Osteoblast (primary cell): ENCODE measurements at regions not wholly inside any gene's neighbourhood (a gene's known extent, or its start where the extent isn't known, plus 50 kb on each side); places are given as distances from the start of the nearest gene placed in this dataset.

Experiments
- DNase-seq: peaks from one replicate; pipeline ENCODE4 v3.0.0; 2011; ENCODE audit warnings: low spot score, mixed read lengths; ENCODE audit not compliant: insufficient read length; ENCODE audit errors: missing footprints
- H2AFZ ChIP-seq: 2 replicates; pipeline ENCODE4 v1.6.0; 2011; ENCODE audit warnings: mild to moderate bottlenecking, low read length
- H3K27ac ChIP-seq: 2 replicates; pipeline ENCODE4 v1.5.1; 2011; ENCODE audit warnings: mild to moderate bottlenecking, low read depth, low read length, moderate library complexity
- H3K27me3 ChIP-seq: 2 replicates; pipeline ENCODE4 v1.6.0; 2012; ENCODE audit warnings: mild to moderate bottlenecking, control low read depth, inconsistent platforms, low read length, moderate library complexity; ENCODE audit not compliant: insufficient read depth
- H3K36me3 ChIP-seq: 2 replicates; pipeline ENCODE4 v1.5.1; 2011; ENCODE audit warnings: mild to moderate bottlenecking, low read length, control low read depth, moderate library complexity; ENCODE audit not compliant: insufficient read depth
- H3K4me1 ChIP-seq: 2 replicates; pipeline ENCODE4 v1.5.1; 2011; ENCODE audit warnings: mild to moderate bottlenecking, low read length, control low read depth, moderate library complexity; ENCODE audit not compliant: insufficient read depth
- H3K4me2 ChIP-seq: 2 replicates; pipeline ENCODE4 v1.6.0; 2011; ENCODE audit warnings: mild to moderate bottlenecking, low read length; ENCODE audit not compliant: insufficient read depth
- H3K4me3 ChIP-seq: fragments of 200-600 bp; sonication (generic); 3 replicates; pipeline ENCODE4 v1.5.1; 2012; ENCODE audit warnings: mild to moderate bottlenecking, low read length, inconsistent platforms; ENCODE audit not compliant: insufficient read depth
- H3K79me2 ChIP-seq: 2 replicates; pipeline ENCODE4 v1.6.0; 2012; ENCODE audit warnings: mild to moderate bottlenecking, low read length, control low read depth, inconsistent platforms; ENCODE audit not compliant: insufficient read depth
- H3K9me3 ChIP-seq: 2 replicates; pipeline ENCODE4 v1.5.1; 2011; ENCODE audit warnings: low read depth, low read length, control low read depth
- H4K20me1 ChIP-seq: 2 replicates; pipeline ENCODE4 v1.6.0; 2012; ENCODE audit warnings: mild to moderate bottlenecking, low read length, control low read depth; ENCODE audit not compliant: insufficient read depth
- TF ChIP-seq, protein P1 (sequence below): IDR thresholded peaks from 2 replicates; pipeline ENCODE4 v1.5.1; 2011; ENCODE audit warnings: mild to moderate bottlenecking, low read depth, low read length, moderate library complexity; ENCODE audit errors: extremely low read depth

DNA sequence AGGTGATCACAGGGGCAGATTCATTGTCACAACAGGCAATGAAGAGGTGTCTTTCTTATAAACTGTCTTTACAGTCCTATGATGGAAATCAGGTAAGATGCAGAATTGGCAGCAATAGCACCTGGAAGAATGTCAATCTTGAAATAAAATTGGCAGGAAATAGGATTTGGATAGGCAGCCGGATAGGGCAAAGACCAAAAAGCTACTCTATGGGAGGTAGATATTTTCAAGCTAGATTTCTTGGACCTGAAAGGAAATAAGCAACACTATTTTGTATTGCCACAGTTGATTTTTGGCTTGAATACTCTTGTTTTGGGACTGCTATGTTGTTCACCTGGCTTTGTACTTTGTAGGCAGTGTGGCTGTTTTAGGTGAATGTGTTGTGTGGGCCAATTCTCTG lies 314.2 kb downstream of the SLC7A11 start:
- Histone ChIP-seq H3K79me2 (no peaks in the 10 kb centered on the region), H3K27me3 (no peaks in the 10 kb centered on the region), H2AFZ (no peak overlapping the region), H3K27ac (no peak overlapping the region), H3K4me1 (no peaks in the 10 kb centered on the region), H3K4me3 (no peak overlapping the region), H3K4me2 (no peak overlapping the region), H3K9me3 (no peaks in the 10 kb centered on the region), H4K20me1 (no peaks in the 10 kb centered on the region), H3K36me3 (no peaks in the 10 kb centered on the region)
- TF ChIP-seq, protein P1, sequence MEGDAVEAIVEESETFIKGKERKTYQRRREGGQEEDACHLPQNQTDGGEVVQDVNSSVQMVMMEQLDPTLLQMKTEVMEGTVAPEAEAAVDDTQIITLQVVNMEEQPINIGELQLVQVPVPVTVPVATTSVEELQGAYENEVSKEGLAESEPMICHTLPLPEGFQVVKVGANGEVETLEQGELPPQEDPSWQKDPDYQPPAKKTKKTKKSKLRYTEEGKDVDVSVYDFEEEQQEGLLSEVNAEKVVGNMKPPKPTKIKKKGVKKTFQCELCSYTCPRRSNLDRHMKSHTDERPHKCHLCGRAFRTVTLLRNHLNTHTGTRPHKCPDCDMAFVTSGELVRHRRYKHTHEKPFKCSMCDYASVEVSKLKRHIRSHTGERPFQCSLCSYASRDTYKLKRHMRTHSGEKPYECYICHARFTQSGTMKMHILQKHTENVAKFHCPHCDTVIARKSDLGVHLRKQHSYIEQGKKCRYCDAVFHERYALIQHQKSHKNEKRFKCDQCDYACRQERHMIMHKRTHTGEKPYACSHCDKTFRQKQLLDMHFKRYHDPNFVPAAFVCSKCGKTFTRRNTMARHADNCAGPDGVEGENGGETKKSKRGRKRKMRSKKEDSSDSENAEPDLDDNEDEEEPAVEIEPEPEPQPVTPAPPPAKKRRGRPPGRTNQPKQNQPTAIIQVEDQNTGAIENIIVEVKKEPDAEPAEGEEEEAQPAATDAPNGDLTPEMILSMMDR = no peak
- DNase-seq = no peak

DNA sequence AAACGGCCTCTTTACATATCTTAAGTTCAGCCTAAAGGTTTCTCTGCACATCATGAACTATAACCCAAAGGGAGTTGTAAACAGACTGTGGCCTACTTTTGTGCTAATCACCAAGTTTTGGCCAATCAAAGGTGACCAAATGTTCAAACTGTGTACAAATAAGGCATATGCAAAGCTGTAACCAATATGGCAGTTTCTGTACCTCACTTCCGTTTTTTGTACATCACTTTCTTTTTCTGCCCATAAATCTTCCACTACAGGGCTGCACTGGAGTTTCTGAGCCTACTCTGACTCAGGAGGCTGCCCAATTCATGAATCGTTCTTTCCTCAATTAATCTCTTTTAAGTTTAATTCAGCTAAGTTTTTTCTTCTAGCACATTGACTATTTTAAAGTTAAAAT lies 318.7 kb downstream of the SLC7A11 start:
- Histone ChIP-seq H3K79me2 (no peaks in the 10 kb centered on the region), H3K9me3 (no peaks in the 10 kb centered on the region), H3K4me3 (no peak overlapping the region), H3K4me2 (no peak overlapping the region), H3K4me1 (no peaks in the 10 kb centered on the region), H4K20me1 (no peaks in the 10 kb centered on the region), H3K27ac (no peak overlapping the region), H2AFZ (no peak overlapping the region), H3K36me3 (no peaks in the 10 kb centered on the region), H3K27me3 (peaks cover 4% of the 10 kb centered on the region)
- no peak for DNase-seq
- TF ChIP-seq, protein P1 = no peak

DNA sequence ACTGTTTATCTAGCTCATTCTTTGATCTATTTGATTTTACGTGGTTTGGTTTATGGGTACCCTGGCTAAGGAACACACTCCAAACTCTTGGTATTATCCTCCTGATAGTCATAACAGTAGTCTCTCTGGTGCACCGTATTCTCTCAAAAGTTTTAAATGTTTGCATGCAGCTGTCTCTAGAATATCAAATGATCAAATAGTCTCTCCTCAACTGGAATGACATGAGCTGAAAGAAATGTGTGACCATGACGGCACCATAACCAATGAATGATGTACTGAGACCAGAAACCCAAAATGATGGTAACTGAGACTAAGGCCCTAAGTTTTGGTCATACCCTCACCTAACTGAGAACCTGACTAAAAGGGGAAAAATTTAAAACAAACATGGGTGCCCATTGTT lies 319.4 kb downstream of the SLC7A11 start:
- Histone ChIP-seq H3K27me3 (peaks cover 4% of the 10 kb centered on the region), H3K9me3 (no peaks in the 10 kb centered on the region), H3K79me2 (no peaks in the 10 kb centered on the region), H3K4me3 (no peak overlapping the region), H2AFZ (peak overlapping the region; percentile 12), H4K20me1 (no peaks in the 10 kb centered on the region), H3K4me1 (no peaks in the 10 kb centered on the region), H3K27ac (no peak overlapping the region), H3K36me3 (no peaks in the 10 kb centered on the region), H3K4me2 (no peak overlapping the region)
- no peak for DNase-seq
- TF ChIP-seq, protein P1 = no peak

DNA sequence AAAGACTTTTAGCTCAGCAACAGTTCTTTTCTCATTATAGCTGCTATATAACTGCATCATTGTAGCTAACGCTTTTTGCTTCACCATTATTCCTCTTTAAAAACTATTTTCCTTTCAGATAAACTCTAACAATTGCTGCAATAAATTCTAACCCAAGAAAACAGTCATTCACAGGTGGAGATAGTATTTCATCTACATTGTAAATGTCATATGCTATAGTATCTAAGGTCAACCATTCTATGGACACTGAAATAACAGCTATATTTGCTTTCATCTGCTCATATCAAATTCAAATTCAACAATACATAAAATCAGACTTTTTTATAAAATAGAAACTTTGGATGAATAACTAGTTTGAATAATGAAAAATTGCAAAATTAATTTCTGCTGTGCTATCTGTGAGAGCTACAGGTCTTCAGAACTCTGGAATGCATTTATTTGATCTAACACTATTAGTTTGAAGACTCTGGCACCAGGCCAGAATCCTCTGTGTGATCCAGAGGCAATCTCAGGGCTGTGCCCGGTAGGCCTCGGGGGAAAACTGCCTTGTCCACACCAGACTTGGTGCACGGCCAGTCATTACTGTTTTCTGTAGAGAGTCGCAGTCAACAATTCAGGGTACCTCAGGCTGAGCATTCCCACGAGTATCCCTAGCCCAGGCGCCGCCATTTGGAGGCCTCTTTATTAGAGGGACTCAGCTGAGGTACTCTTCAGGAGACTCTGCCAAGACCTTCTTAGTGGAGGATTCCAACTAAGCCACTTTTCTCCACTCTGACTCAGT lies 332.4 kb downstream of the SLC7A11 start:
- Histone ChIP-seq H3K79me2 (no peaks in the 10 kb centered on the region), H4K20me1 (no peaks in the 10 kb centered on the region), H2AFZ (peak overlapping the region; percentile 73), H3K36me3 (no peaks in the 10 kb centered on the region), H3K9me3 (no peaks in the 10 kb centered on the region), H3K4me3 (no peak overlapping the region), H3K27ac (no peak overlapping the region), H3K4me2 (no peak overlapping the region), H3K4me1 (no peaks in the 10 kb centered on the region), H3K27me3 (no peaks in the 10 kb centered on the region)
- TF ChIP-seq, protein P1 = no peak
- DNase-seq = no peak
